ENCODE measurements at regions not wholly inside any gene's neighbourhood (a gene's known extent, or its start where the extent isn't known, plus 50 kb on each side); places are given as distances from the start of the nearest gene placed in this dataset.

DNA sequence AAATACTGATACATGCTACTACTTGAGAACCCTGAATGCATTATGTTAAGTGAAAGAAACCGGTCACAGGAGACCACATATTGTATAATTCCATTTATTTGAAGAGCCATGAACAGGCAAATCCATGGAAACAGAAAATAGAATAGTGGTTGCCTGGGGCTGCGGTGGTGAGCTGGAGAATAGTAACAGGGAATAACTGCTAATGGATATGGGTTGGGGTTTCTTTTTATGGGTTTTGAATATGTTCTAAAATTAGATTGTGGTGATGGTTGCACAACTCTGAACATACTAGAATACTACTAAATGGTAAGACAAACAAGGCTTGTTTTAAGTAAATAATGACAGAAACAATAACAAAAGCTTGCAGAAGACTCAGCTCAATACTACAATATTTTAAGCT lies 293.0 kb downstream of the BTG1 start:
- no peak for DNase-seq (ENCODE audit: low read depth, low spot score)

DNA sequence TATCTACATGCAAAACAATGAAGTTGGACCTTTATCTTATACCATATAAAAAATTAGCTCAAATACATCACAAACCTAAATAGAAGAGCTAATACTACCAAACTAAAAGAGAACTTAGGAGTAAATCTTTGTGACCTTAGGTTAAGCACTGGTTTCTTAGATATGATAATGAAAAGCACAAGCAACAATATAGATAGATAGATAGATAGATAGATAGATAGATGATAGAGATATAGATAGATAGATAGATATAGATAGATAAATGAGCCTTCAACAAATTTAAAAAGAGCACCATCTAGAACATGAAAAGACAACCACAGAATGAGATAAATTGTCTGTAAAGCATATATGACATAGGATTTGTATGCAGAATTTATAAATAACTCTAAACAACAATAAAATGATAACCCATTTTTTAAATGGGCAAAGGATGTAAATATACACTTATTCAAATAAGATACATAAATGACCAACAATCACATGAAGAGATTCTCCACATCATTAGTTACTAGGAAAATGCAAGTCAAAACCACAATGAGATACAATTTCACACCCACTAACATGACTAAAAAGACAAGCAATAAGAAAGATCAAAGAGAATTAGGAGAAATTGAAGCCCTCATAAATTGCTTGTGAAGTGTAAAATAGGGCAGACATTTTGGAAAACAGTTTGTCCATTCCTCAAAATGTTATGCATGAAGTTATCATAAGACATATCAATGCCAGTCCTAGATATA lies 293.7 kb downstream of the BTG1 start:
- DNase-seq (ENCODE audit: low read depth, low spot score) = no peak

DNA sequence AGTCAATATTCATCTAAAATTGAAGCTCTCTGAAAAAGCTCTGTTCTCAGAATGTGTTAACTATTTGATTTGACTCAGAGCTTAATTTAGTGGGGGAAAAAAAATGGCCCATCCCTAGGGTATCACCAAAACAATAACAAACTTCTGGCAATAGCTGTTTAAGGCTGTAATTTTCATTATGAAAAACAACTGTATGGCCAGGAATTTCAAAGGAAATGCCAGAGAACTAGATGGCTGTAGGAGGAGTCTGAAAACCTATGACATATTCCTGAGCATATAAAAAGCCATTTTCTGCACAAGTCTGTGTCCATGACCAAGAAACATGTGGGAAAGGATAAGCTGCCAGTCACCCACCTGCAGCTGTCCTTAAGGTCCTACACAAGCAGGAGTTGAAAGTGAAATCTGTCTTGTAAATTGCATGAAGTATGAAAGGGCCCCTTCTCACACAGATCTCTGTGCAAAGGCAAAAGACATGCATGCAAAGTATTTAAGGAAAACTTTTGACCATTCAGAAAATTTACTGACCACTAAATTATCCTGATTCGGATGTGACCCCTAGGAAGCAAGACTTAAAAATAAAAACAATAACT lies 299.1 kb downstream of the BTG1 start:
- no peak for DNase-seq (ENCODE audit: low read depth, low spot score)

DNA sequence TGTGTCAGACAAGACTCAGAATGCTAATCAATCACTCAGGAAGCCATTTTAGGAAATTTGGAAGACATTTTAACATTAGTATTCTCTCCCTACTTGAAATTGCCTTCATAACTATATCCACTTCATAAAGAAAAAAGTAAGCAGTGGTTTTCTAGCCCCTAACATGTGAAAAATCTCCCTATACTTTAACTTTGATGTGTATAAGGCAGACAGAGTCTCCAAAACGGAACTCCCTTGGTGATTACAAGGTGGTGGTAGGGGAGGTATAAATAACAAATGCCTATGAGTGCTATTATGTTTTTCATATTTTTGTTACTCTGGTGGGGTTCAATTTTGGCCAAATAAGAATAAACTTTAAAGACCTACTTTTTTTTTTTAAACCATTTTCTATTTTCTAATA lies 300.3 kb downstream of the BTG1 start:
- DNase-seq (ENCODE audit: low read depth, low spot score) = no peak

DNA sequence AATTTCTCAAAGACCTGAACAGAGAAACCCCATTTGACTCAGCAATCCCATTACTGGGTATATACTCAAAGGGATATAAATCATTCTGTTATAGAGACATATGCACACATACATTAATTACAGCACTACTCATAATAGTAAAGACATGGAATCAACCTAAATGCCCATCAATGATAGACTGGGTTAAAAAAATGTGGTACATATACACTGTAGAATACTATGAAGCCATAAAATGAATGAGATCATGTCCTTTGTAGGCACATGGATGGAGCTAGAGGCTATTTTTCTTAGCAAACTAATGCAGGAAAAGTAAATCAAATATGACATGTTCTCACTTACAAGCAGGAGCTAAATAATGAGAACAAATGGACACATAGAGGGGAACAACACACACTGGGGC lies 303.8 kb downstream of the BTG1 start:
- no peak for DNase-seq (ENCODE audit: low read depth, low spot score)

DNA sequence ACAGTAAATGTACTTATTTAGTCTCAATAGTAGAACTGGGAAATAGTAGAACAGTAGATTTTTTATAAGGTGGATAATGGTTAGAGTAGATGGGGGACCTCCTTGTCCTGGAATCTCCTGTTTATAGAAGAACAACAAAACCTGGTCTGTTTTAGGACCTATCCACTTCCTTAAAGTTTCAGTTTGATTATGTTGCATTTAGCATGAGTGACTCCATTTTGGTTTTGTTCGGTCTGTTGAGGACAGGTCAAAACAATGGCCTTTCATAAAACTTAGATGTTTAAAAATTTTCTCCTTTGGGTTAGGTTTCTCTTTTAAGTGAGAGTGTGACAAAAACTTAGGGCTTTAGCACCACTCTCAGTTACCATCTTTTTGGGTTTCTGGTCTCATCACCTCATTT lies 308.9 kb downstream of the BTG1 start:
- DNase-seq (ENCODE audit: low read depth, low spot score) = no peak

DNA sequence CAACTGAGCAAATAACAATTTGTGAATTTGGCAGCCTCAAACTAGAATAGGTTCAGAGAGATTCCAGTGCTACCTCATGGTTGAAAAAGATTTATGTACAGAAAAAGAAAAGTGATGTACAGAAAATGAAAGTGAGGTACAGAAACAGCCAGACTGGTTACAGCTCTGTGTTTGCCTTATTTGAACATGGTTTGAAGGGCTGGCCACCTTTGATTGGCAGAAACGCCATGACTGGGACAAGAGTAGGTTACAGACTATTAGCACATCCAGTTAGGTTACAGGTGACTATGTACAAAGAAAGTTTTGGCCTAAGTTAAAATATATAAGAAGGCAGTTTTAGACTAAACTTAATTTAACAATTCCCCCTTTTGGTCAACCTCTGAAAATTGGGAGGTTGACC lies 309.4 kb downstream of the BTG1 start:
- no peak for DNase-seq (ENCODE audit: low read depth, low spot score)

DNA sequence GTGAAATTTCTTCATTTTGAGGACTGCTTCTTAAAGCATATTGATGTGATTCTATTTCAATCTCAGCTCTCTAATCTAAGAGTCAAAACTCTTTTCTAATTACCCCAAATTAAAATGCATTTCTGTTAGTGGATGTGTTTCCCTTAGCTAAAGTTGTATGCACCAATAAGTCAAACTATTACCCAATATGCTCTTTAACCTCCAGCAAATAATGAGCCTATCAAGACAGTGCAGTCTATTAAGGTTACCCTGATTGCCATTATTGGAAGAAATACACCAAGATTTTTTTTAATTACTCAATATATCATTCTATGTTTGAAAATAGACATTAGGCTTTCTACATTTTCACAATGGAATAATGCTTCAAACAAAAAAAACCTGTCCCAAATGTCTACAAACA lies 310.0 kb downstream of the BTG1 start:
- no peak for DNase-seq (ENCODE audit: low read depth, low spot score)

DNA sequence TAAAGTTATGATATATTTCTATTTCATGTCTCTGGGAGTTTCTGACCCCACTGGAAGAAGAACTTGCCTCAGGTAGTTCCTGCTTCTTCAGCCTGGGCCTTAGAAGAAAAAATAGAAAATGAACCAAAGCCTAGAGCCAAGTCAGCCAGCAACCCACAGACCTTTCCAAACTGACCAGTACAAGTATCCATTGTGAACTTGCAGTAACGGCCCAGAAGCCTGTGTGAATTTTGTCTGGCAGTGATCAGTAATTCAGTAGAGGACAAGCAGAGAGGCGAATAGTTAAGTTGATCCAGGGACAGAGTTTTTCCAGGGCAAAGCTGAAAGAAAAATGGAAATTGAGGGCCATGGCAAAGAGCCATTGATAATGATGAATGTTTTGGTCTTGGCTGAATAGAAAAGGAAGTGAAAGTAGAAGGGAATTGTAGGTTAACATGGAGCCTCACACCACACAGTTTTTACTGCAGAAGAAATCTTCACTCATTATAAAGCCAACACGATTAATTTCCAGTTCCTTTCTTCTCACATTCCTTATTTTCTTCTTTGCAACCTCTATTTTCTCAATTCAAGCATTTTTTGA lies 311.8 kb downstream of the BTG1 start:
- peak; percentile 22 for DNase-seq (ENCODE audit: low read depth, low spot score)

DNA sequence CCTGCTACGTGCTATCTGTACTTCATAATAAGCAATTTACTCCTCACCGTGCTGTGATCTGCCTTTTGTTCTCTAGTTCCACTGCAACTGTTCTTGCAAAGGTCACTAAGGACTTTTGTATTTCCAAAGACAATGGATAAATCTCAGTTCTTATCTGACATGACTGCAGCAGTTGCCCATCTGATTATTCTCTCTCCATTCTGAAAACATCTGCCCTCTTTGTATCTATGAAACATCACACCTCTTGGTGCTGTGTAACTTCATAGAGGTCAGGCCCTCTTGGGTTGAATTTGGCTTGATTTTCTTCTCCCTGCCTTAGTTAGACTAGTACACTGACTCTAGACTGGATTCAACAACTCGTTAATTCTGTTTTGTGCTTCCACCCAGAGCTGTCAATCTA lies 319.6 kb downstream of the BTG1 start:
- no peak for DNase-seq (ENCODE audit: low read depth, low spot score)

DNA sequence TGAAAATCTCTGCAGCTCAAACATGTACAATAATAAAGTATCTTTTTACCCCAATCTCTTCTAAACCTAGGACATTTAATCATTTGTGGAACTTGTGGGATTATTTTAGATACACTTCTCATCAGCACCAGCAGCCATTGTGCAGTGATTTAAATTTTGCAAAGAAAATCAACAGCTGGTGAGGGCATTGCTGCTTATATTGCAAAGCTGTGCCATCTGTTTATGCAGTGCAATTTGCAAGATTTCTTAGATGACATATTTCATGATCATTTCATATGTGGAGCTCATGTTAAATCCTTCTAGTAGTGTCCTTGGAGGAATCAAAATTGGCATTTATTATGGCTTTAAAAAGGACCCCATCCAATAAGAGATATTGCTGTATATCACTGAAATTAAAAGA lies 320.7 kb downstream of the BTG1 start:
- DNase-seq (ENCODE audit: low read depth, low spot score) = no peak

DNA sequence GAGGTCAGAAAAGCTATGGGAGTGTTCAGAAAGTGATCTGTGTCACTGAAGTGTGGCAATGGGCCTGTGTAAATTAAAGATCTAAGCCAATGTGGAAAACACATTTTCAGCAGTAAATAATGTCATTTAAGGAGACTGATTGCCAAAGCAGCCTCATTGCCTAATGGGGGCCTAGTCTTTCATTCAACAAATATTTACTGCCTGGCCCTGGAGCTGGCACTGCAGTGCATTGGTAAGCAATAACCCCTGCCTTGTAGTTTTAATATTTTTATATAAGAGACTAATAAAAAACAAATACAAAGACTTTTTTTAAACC lies 326.6 kb downstream of the BTG1 start:
- peak; percentile 9 for DNase-seq (ENCODE audit: low read depth, low spot score)

DNA sequence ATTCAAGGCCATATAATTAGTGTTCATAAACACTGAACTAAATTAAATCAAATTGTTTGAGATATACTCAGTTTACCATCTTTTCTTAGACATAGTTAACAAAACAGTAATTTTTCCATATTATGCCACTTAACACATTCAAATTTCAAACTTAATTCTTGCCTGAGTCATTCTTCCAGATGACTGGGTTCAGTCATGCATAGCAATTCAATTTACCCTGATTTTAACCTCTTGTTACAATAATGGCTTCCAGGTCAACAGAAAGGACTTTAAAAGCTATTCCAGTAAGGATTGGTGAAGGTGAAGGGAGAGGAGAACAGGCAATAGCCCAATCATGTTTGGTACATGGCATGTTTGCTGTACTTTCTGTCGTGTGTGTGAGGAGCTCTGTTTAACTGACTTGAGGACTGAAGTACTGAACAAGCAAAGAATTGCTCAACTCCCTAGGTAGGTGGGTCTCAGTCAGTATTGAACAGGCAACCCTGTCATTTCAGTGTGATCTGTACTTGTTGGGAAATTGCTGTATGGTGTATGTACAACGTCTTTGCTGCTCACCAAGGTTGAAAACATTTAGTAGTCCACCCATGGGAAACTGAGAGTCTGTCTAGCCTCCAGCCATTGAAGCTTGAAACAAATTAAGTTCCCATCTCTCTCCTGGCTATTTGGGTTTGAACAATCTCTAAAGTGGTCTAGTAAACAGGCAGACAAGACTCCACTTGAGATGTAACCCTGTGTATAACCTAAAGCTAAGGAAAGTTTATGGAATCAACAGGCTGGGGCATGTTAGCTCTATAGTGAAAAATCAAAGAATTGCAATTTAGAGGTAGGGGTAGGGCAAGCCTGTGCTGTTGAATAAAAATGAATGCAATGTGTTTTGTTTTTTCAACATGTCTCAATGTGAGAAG lies 327.2 kb downstream of the BTG1 start:
- peak; percentile 46 for DNase-seq (ENCODE audit: low read depth, low spot score)

DNA sequence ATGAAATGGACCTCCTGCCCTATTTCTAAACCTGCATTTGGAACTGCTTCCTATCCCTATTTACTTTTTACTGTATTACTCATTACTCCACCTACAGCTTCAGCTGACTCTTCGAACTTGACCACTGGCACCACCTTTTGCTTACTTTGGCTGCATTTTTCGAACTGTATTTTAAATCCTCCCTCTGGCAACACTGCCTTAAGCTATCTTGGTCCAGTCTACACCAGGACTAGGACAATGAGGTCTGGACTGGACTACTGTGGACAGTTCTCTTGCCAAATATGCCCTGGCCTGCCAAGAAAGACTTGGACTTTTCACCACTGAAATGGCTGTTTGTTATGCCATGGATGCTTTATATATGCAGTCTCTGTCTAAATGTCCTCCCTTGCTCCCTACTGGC lies 328.1 kb downstream of the BTG1 start:
- peak; percentile 73 for DNase-seq (ENCODE audit: low read depth, low spot score)

DNA sequence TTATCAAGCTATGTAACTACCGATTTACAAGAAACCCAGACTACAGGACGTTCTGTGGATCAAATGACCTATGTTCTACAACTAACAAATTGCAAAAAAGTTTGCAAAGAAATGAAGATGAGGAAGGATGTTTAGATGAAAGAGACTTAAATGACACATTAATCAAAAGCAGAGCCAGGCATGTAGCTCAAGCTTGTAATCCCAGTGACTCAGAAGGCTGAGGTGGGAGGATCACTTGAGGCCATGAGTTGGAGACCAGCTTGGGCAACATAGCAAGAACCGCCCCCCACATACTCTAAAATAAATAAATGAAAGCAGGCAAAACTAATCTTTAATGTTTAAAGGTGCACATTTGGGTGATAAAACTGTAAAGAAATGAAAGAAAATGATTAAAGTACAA lies 331.9 kb downstream of the BTG1 start:
- DNase-seq (ENCODE audit: low read depth, low spot score) = no peak

DNA sequence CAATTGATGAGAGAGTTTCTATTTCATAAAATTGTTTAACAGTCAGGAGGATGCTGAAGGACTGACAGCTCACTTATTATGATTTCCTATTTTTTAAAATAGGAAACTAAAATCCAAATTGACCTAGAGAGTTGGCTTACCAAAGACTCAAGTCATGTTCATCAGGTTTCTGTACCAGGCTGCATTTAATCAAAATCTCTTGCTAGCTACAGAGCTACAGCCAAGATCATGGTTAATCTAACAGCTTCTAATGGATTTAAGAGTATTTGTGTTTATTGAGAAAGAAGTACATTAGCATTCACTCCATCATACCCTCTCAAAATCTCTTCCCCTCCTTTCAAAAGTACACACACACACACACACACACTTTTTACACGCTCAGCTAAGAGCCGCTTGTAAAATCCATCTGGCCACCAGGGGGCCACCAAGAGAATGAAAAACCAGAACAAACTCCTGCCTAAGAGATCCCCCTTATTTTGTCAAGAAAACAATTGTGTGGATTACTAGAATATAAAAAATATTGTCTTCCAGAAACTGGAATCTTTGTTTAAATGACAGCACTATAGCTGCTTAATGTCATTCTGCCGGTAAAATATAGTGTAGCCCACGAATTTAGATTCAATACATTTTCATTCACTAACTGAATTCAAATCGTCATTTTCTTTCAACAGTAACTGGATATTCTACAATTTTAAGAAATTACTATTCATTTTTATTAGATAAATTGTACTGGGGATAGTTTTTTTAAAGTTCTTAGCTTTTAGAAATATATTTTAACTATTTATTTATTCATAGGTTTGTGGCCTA lies 334.0 kb downstream of the BTG1 start:
- peak; percentile 79 for DNase-seq (ENCODE audit: low read depth, low spot score)

DNA sequence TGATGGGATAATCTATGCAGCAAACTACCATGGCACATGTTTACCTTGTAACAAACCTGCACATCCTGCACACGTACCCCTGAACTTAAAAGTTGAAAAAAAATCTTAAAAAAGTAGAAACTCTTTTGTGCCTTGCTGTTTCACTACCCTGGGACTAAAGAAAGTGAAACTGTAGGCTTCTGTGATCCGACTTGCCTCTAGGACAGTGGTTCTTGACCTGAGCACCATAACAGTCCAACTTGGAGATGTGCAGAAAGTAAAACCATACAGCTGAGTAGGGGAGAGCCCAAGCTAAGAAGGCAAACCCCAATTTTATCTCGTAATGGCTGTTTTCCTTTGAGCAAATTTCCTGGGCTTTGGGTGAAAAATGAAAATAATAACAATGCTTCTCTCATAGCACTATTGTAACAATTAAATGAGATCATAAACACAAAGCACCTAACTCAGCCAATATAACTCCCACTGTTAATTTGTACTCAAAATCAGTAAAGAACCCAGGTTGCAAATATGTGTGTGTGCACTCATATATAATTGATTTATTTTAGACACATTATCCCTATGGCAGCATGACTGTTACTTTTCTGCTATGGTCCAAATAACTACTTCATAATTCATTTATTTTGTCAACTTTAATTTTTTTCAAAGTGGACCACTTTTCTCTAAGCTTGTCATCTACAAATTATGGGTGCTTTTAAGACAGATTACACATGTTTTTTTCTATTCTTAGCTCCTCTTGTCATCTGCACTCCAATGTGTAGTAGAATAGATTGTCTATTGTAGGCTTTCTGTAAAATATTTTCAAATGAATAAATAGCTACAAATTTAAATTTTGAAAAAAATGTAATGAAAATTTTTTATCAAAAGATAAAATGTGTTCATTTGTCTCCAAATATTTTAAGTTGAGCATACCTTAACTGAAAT lies 334.9 kb downstream of the BTG1 start:
- DNase-seq (ENCODE audit: low read depth, low spot score) = no peak

DNA sequence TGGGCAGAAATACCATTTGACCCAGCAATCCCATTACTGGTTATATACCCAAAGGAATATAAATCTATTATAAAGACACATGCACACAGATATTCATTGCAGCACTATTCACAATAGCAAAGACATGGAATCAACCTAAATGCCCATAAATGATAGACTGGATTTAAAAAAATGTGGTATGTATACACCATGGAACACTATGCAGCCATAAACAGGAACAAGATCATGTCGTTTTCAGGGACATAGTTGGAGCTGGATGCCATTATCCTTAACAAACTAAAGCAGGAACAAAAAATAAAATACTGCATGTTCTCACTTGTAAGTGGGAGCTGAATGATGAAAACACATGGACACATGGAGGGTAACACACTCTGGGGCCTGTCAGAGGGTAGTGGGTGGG lies 335.6 kb downstream of the BTG1 start:
- no peak for DNase-seq (ENCODE audit: low read depth, low spot score)

DNA sequence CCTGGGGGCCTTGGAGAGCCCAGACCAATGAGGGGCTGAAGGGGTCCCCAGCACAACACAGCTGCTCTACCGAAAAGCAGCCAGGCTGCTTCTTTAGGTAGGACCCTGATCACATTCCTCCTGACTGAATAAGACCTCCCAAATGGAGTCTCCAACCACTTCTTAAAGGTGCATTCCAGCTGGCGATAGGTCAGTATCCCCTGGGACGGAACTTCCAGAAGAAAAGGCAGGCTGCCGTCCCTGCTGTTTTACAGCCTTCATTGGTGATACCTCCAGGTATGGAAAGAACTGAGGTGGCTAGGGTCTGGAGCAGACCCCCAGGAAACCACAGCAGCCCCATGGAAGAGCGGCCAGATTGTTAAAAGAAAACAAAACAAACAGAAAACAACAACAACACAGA lies 340.6 kb downstream of the BTG1 start:
- peak; percentile 13 for DNase-seq (ENCODE audit: low read depth, low spot score)

DNA sequence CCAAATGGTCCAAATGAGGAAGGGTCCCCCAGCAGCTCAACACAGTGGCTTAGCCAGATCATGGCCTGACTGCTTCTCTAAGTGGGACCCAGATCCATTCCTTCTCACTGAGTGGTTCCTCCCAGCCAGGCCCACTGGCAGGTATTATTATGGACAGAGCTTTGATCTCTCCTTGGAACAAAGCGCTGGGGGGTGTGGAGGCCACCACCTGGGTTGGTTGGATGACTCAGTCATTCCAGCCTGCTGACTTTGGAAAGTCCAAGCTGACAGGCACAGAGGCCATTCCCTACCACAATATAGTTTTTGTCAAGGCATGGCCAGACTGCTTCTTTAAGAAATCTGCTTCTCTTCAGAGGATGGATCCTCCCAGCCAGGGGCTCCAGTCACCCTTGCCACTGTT lies 341.1 kb downstream of the BTG1 start:
- DNase-seq (ENCODE audit: low read depth, low spot score) = peak; percentile 56

DNA sequence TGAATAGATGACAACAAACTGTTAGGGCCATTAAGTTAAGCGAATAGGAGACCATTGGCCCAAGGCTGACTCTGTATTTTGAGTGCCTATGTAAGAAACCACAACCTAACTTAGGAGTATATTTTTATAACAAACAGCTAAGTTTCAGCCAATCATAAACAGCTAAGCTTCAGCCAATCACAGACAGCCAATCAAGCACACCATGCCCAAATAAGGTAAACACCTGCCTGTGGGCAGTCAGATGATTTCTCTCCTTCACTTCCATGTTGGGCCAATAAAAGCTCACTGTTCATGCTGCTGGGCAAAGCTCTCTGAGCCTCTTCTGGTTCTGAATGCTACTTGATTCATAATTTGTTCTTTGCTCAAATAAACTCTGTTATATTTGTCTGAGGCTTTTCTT lies 344.6 kb downstream of the BTG1 start:
- no peak for DNase-seq (ENCODE audit: low read depth, low spot score)
